ENCODE measurements at regions not wholly inside any gene's neighbourhood (a gene's known extent, or its start where the extent isn't known, plus 50 kb on each side); places are given as distances from the start of the nearest gene placed in this dataset.

DNA sequence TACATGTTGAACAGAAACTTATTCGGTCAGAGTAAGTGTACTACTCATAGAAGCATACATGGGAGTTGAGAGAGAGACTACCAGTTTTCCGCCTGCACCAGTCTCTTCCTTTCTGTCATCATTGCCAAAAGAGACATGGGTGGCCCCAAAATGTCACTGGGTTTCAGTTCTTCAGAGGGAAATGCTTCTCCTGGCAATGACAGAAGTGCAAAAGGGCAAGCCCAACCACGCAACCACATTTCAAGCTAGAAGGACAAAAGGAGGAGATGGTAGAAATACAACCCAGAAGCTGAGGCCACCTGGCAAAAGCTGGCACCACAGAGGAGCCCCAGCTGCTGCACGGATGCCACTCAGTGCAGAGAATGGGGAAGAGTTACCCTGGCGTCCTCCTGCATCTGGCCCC, 320.1 kb downstream of the BCOR start:
- Histone ChIP-seq H3F3A (replicated peaks; ENCODE audit: insufficient read depth) (no peaks in the 10 kb centered on the region), H3K27me3 (ENCODE audit: insufficient read depth) (no peaks in the 10 kb centered on the region; the same call in 1 of the 2 replicates), H2AFZ (ENCODE audit: low read depth) (no peak overlapping the region), H3K27ac (ENCODE audit: low read depth in 2 of 2, low read length in 1 of 2) (no peak overlapping the region), H3K4me2 (no peak overlapping the region), H3K36me3 (replicated peaks in 1 of 2; ENCODE audit: control insufficient read depth in 1 of 2, insufficient read depth in 2 of 2, low read length in 1 of 2) (no peaks in the 10 kb centered on the region), H3K4me1 (ENCODE audit: control insufficient read depth in 1 of 2, insufficient read depth in 2 of 2, low read depth in 1 of 2, low read length in 1 of 2) (no peaks in the 10 kb centered on the region), H3K9me2 (no peaks in the 10 kb centered on the region), H3K79me2 (ENCODE audit: insufficient read depth) (no peaks in the 10 kb centered on the region), H3K9me3 (no peaks in the 10 kb centered on the region), H3K9ac (no peak overlapping the region), H3K4me3 (ENCODE audit: low read depth in 2 of 2, low read length in 1 of 2) (no peak overlapping the region), H4K20me1 (ENCODE audit: insufficient read depth) (no peaks in the 10 kb centered on the region)
- CTCF ChIA-PET = no interaction called here
- POLR2A ChIA-PET = no interaction called here
- 59% methylated on average over 5 of the region's 5 CpGs for WGBS (ENCODE audit: low lambda C conversion rate)
- TF ChIP-seq, protein P1, sequence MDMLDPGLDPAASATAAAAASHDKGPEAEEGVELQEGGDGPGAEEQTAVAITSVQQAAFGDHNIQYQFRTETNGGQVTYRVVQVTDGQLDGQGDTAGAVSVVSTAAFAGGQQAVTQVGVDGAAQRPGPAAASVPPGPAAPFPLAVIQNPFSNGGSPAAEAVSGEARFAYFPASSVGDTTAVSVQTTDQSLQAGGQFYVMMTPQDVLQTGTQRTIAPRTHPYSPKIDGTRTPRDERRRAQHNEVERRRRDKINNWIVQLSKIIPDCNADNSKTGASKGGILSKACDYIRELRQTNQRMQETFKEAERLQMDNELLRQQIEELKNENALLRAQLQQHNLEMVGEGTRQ (IDR thresholded peaks at IDR 0.05; ENCODE audit: borderline replicate concordance, low read depth, low read length) = no peak
- TF ChIP-seq SMC3 (IDR thresholded peaks at IDR 0.05; ENCODE audit: low read depth, low read length) (no peak), FOXM1 (IDR thresholded peaks at IDR 0.05; ENCODE audit: low read depth) (no peak), SIN3A (IDR thresholded peaks at IDR 0.05; ENCODE audit: borderline replicate concordance, low read depth, low read length) (no peak), MEF2A (IDR thresholded peaks at IDR 0.05; ENCODE audit: borderline replicate concordance, low read depth) (no peak), RFX5 (IDR thresholded peaks at IDR 0.05; ENCODE audit: low read length) (no peak), GABPA (IDR thresholded peaks at IDR 0.05; ENCODE audit: low read depth) (no peak), NFIC (IDR thresholded peaks at IDR 0.05; ENCODE audit: borderline replicate concordance) (no peak), TAF1 (IDR thresholded peaks at IDR 0.05; ENCODE audit: borderline replicate concordance, low read depth, low read length) (no peak), FOSL2 (IDR thresholded peaks at IDR 0.05; ENCODE audit: borderline replicate concordance, low read depth) (no peak), TCF12 (IDR thresholded peaks at IDR 0.05) (no peak), GATA2 (CRISPR knock-in tag; IDR thresholded peaks at IDR 0.05) (no peak), FOXJ3 (CRISPR knock-in tag; IDR thresholded peaks at IDR 0.05) (no peak), RXRA (IDR thresholded peaks at IDR 0.05; ENCODE audit: borderline replicate concordance, low read depth) (no peak), JUND (IDR thresholded peaks at IDR 0.05) (no peak)
- TF ChIP-seq, protein P2, sequence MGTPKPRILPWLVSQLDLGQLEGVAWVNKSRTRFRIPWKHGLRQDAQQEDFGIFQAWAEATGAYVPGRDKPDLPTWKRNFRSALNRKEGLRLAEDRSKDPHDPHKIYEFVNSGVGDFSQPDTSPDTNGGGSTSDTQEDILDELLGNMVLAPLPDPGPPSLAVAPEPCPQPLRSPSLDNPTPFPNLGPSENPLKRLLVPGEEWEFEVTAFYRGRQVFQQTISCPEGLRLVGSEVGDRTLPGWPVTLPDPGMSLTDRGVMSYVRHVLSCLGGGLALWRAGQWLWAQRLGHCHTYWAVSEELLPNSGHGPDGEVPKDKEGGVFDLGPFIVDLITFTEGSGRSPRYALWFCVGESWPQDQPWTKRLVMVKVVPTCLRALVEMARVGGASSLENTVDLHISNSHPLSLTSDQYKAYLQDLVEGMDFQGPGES (IDR thresholded peaks at IDR 0.05; ENCODE audit: low read depth, low read length) = no peak
- TF ChIP-seq, protein P3, sequence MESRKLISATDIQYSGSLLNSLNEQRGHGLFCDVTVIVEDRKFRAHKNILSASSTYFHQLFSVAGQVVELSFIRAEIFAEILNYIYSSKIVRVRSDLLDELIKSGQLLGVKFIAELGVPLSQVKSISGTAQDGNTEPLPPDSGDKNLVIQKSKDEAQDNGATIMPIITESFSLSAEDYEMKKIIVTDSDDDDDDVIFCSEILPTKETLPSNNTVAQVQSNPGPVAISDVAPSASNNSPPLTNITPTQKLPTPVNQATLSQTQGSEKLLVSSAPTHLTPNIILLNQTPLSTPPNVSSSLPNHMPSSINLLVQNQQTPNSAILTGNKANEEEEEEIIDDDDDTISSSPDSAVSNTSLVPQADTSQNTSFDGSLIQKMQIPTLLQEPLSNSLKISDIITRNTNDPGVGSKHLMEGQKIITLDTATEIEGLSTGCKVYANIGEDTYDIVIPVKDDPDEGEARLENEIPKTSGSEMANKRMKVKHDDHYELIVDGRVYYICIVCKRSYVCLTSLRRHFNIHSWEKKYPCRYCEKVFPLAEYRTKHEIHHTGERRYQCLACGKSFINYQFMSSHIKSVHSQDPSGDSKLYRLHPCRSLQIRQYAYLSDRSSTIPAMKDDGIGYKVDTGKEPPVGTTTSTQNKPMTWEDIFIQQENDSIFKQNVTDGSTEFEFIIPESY (IDR thresholded peaks at IDR 0.05; ENCODE audit: borderline replicate concordance, low read depth) = no peak
- TF ChIP-seq, protein P4, sequence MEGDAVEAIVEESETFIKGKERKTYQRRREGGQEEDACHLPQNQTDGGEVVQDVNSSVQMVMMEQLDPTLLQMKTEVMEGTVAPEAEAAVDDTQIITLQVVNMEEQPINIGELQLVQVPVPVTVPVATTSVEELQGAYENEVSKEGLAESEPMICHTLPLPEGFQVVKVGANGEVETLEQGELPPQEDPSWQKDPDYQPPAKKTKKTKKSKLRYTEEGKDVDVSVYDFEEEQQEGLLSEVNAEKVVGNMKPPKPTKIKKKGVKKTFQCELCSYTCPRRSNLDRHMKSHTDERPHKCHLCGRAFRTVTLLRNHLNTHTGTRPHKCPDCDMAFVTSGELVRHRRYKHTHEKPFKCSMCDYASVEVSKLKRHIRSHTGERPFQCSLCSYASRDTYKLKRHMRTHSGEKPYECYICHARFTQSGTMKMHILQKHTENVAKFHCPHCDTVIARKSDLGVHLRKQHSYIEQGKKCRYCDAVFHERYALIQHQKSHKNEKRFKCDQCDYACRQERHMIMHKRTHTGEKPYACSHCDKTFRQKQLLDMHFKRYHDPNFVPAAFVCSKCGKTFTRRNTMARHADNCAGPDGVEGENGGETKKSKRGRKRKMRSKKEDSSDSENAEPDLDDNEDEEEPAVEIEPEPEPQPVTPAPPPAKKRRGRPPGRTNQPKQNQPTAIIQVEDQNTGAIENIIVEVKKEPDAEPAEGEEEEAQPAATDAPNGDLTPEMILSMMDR (IDR thresholded peaks at IDR 0.05) = no peak
- TF ChIP-seq, protein P5, sequence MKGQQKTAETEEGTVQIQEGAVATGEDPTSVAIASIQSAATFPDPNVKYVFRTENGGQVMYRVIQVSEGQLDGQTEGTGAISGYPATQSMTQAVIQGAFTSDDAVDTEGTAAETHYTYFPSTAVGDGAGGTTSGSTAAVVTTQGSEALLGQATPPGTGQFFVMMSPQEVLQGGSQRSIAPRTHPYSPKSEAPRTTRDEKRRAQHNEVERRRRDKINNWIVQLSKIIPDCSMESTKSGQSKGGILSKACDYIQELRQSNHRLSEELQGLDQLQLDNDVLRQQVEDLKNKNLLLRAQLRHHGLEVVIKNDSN (IDR thresholded peaks at IDR 0.05; ENCODE audit: borderline replicate concordance, low read depth) = no peak
- no peak for DNase-seq
